HG02938 (cell line): ENCODE measurements at regions not wholly inside any gene's neighbourhood (a gene's known extent, or its start where the extent isn't known, plus 50 kb on each side); places are given as distances from the start of the nearest gene placed in this dataset.
A peak's percentile ranks its signal among the peaks of the same experiment; 100 is the strongest.

Experiments
- ATAC-seq: cut with Tn5 transposase; IDR thresholded peaks from one replicate; pipeline ENCODE4 v1.9.1; 2021; ENCODE audit warnings: mild to moderate bottlenecking, moderate library complexity; ENCODE audit not compliant: unreplicated experiment

GRCh38 chr11:11789735-11790369 is 51.9 kb upstream of the USP47 start:
- ATAC-seq = no peak

DNA sequence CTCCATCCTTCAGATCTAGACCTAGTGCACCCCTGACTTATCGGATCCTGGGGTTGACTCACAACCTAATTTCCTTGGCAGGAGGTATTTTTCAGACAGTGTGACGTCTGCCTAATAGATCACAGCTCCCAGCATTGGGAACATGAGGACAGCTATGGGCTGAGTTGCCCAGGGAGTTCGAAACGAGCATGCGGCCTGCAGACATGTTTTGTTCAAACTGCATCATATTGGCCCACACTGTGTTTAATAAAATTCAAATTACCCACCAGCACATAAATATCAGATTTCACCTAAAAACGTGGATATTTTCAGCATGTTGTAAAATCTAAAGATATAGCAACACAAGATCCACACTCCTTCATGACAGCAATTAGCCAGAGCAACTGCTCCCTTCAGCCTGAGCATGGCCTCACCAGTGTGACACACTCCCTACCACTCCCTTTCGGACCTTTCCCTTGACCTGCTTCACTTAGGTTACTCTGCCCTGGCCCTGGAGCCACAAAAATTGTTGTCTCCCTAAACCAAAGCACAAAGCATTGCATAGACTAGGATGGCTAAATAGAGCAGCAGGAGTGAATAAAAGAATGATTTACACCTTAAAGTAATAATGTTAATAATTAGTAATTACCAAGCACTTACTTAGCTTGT is 53.6 kb upstream of the USP47 start:
- ATAC-seq = peak; percentile 19

GRCh38 chr11:11787305-11788062 is 54.3 kb upstream of the USP47 start:
- ATAC-seq = peak; percentile 76

GRCh38 chr11:11786771-11787170 is 55.0 kb upstream of the USP47 start:
- no peak for ATAC-seq

DNA sequence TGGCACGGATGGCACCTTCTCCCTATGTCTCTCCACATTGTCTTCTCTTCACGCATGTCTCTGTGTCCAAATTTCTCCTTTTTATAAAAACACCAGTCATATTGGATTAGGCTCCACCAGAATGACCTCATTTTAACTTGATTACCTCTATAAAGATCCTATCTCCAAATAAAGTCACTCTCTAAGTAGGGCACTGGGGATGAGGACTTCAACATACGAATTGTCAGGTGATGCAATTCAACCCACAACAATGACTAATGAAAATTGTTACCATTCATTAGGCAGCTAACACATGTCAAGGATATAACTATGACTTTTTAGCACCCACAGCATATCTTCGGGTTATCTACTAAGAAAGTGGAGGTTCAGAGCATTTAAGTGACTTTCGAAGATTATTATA is 55.5 kb upstream of the USP47 start:
- no peak for ATAC-seq

- no peak for ATAC-seq
Observed at GRCh38 chr11:11782532-11783110, 59.2 kb upstream of the USP47 start.

- no peak for ATAC-seq
Observed at GRCh38 chr11:11780858-11781257, 60.9 kb upstream of the USP47 start.

GRCh38 chr11:11779975-11780374 is 61.8 kb upstream of the USP47 start:
- no peak for ATAC-seq

GRCh38 chr11:11777897-11778296 is 63.9 kb upstream of the USP47 start:
- ATAC-seq = no peak

GRCh38 chr11:11776714-11777113 is 65.1 kb upstream of the USP47 start:
- ATAC-seq = no peak

DNA sequence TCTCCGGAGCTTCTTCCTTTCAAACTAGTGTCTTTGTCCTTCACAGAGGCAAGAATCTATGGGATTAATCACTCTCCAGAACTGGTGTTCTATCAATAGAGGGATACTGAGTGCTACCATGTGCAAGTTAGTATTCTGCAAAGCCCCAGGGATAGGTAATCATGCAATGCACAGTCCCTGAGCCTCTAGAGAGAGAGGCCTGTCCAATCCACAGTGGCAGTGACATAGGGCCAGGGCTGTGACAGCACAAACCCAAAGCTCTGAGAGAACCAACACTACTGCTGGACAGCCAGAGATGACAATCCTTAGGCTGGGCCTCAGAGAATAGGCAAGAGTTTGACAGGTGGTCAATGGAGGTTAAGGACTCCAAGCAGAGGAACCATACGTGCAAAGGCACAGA is 66.8 kb upstream of the USP47 start:
- ATAC-seq = no peak

DNA sequence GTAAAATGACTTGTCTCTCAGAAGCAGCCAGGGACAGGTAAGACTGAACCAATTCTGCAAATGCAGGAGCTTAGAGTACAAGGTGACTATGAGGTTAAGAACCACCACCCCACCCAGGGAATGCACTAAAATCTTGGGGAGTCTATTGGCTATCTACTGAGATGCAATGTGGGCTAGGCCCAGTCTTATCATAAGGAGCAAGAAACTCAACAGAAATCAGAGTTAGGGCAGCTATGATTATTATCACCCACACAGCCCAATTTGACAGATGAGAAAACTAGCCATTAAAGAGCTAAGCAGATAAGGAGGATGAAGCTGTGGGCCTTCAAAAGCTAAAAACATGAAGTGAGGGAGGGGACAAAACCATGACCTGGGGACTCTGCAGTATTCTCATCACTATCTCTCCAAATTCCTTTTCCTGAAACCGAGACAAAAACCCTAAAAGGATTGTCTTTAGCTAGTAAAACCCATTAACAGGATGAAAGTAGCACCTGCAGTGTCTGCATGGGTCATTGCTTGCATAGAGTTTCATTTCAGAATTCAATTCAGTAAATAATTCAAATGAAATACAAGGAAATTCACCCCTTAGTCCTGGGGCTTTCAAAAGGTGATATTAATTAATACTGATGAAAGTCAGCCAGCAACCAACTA is 68.8 kb upstream of the USP47 start:
- ATAC-seq = no peak

- no peak for ATAC-seq
Observed at GRCh38 chr11:11770921-11771486, 70.8 kb upstream of the USP47 start.

DNA sequence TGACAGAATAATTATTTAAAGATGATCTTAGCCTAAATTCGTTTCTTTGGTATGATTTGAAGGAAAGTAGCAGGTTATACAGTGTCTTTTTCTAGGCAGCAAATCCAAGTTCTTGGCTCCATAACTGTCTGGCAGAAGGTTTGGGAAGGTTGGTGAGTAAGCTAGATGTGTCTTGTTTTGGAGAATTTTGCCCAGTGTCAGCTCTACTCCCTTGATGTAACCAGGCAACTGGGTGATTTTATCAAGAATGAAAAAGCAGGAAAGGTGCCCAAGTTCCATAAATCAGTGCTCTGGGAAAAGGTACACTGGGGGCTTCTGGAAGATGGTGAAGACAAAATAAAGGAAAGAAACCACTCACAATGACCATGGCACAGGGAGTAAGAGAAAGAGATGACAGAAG is 71.5 kb upstream of the USP47 start:
- no peak for ATAC-seq

- no peak for ATAC-seq
Observed at GRCh38 chr11:11769782-11770181, 72.0 kb upstream of the USP47 start.

DNA sequence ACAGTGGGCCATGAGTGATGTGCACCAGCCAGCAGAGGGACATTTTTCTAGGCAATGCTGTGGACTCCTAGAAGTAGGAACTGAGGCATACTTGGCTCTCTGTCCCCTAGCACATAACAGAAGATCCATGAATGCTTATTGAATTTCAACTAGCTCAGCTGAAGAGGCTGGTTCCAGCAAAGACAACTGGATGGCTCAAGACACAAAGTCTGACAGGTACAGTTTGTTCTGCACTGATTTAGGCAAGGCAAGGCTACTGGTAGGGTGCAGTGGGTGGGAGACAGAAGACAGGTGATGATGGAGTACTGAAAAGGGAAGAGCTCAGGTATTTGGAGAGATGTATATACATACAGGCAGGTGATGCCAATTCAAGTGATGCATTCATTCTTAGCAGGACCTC is 72.4 kb upstream of the USP47 start:
- no peak for ATAC-seq

DNA sequence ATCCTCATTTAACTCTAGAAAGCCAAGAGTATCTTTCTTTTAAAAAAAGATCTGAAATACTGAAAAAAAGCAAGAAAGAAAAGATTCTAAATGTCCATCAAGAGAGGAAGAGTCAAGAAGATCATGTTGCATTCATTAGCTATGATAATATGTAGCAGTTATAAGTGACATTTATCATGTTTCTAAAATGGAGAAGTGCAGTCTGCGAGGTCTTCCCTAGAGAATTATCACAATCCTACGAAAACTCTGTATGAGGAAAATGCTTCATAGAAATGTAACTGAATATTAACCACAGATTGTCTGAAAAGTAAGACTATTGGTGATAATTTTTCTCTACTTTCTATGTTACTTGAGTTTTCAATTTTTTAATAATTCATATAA is 77.4 kb upstream of the USP47 start:
- ATAC-seq = no peak

DNA sequence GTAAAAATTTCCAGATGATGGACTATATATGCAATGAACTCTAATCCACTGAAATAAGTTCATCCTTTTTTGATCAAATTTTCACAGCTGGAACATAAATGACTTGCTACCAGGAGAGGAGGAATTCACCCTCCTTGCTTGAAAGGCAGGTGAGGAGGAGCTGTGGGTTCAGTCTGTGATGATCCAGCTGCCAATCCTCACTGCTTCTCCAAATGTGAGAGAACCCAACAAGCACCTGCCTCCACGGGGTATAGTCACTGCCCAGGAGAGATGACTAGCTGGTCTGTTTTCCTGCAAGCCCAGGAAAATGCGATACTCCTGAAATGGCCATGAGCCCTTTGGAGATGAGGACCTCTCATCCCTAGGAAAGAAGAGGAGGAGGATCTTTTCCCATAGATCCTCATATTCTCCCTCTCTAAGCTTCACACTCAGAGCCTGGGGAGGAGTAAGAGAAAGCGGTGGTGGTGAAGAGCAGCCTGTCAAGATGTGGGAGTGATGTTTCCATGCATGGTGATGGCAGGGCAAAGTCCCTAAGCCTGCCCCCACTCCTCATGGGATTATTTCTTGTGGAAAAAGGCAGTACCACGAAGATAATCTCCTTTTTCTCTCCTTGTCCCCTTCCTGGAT is 77.9 kb upstream of the USP47 start:
- ATAC-seq = no peak

DNA sequence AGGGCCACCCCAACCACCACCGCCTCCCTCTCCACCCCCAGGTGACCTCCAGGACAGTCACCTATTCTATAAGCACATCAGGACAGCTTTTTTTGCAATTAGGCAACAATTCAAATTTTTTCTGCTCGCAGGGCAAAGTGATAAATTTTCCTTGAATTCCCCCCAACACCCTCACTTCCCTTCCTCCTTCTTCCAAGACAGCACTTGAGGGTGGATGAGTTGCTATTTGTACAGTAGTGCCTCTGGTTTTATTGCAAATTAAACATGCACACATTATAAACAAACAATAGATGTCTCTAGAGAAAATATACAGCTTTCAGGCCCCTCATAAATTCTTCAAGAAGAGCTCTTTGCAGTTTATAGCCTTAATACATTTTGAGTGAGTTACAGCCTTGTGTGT is 80.9 kb upstream of the USP47 start:
- ATAC-seq = no peak

DNA sequence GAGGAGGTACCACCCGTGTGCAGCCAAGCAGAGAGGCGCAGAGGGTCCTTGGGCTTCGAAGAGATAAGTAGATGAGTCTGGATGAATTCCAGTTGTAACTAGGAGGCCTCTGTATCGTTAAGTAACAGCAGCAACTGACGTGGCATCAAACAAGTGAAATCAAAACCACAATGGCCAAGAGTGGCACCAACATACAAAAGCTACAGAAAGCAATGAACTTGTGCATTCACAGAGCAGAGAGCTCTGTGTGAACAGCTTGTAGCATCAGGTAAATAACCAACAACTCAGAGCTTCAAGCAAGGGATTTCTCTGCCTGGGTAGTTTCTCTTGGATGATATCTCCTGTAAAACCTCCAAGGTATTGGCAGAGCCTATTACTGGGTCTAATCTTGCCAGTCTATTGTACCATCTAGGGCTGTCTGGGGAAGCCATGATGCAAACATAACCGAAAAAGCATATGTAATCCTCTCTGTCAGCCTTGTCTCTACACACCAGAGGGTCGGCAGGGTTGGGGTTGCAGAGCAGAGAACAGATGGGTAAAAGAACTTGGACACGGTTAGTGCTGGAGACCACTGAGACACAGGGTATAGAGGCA is 83.1 kb upstream of the USP47 start:
- ATAC-seq = no peak
